Cardiac muscle cell (in vitro differentiated cells and primary cell): ENCODE measurements at regions not wholly inside any gene's neighbourhood (a gene's known extent, or its start where the extent isn't known, plus 50 kb on each side); places are given as distances from the start of the nearest gene placed in this dataset.

Source experiments
- DNase-seq, 2 donors: peaks; one replicate each; pipeline versions ENCODE4 v3.0.0 to v3.0.0-alpha.2; 2010 to 2017; ENCODE audit warnings: low read depth in 1 of 2, low spot score in 1 of 2
- H3K27ac ChIP-seq: fragments of 200-600 bp; sonication (generic); 2 replicates; pipeline ENCODE4 v1.5.1; 2016
- H3K27me3 ChIP-seq: fragments of 200-600 bp; sonication (generic); 2 replicates; pipeline ENCODE4 v1.6.0; 2016; ENCODE audit warnings: control low read depth
- H3K36me3 ChIP-seq: fragments of 200-600 bp; sonication (generic); 2 replicates; pipeline ENCODE4 v1.5.1; 2016; ENCODE audit warnings: control low read depth
- H3K4me1 ChIP-seq: fragments of 200-600 bp; sonication (generic); 2 replicates; pipeline ENCODE4 v1.8.1; 2017; ENCODE audit warnings: low read depth, mild to moderate bottlenecking, mixed run types
- H3K4me3 ChIP-seq: fragments of 200-600 bp; sonication (generic); 2 replicates; pipeline ENCODE4 v1.5.1; 2016; ENCODE audit warnings: mild to moderate bottlenecking
- H3K9me3 ChIP-seq: fragments of 200-600 bp; sonication (generic); 2 replicates; pipeline ENCODE4 v1.5.1; 2017; ENCODE audit warnings: low read depth, mild to moderate bottlenecking, control low read depth
- CTCF ChIP-seq: IDR thresholded peaks from 2 replicates; pipeline ENCODE4 v1.5.1; 2012; ENCODE audit warnings: low read depth, mild to moderate bottlenecking, low read length

GRCh38 chr16:51938861-51939260, 608.1 kb downstream of the TOX3 start:
- Histone ChIP-seq H3K4me3 (no peak overlapping the region), H3K4me1 (no peaks in the 10 kb centered on the region), H3K36me3 (no peaks in the 10 kb centered on the region), H3K27me3 (no peaks in the 10 kb centered on the region), H3K27ac (no peak overlapping the region), H3K9me3 (no peaks in the 10 kb centered on the region)
- TF ChIP-seq CTCF, result no peak
- no peak for DNase-seq

GRCh38 chr16:51937771-51938170, 609.2 kb downstream of the TOX3 start:
- H3K36me3 ChIP-seq, result no peaks in the 10 kb centered on the region
- H3K4me3 ChIP-seq, result no peak overlapping the region
- H3K9me3 ChIP-seq, result no peaks in the 10 kb centered on the region
- no peak overlapping the region for H3K27ac ChIP-seq
- no peak for TF ChIP-seq CTCF
- DNase-seq, result no peak
- no peaks in the 10 kb centered on the region for H3K4me1 ChIP-seq
- H3K27me3 ChIP-seq, result no peaks in the 10 kb centered on the region

GRCh38 chr16:51936846-51937245, 610.1 kb downstream of the TOX3 start:
- TF ChIP-seq CTCF, result no peak
- no peak overlapping the region for H3K27ac ChIP-seq
- no peaks in the 10 kb centered on the region for H3K4me1 ChIP-seq
- no peaks in the 10 kb centered on the region for H3K27me3 ChIP-seq
- DNase-seq, result no peak
- H3K9me3 ChIP-seq, result no peaks in the 10 kb centered on the region
- H3K4me3 ChIP-seq, result no peak overlapping the region
- H3K36me3 ChIP-seq, result no peaks in the 10 kb centered on the region

- Histone ChIP-seq H3K4me3 (no peak overlapping the region), H3K9me3 (no peaks in the 10 kb centered on the region), H3K27ac (no peak overlapping the region), H3K4me1 (no peaks in the 10 kb centered on the region), H3K36me3 (no peaks in the 10 kb centered on the region), H3K27me3 (no peaks in the 10 kb centered on the region)
- no peak for TF ChIP-seq CTCF
- no peak for DNase-seq
Observed at GRCh38 chr16:51932317-51932716, 614.6 kb downstream of the TOX3 start.

GRCh38 chr16:51931653-51932052, 615.3 kb downstream of the TOX3 start:
- Histone ChIP-seq H3K27ac (no peak overlapping the region), H3K9me3 (no peaks in the 10 kb centered on the region), H3K4me1 (no peaks in the 10 kb centered on the region), H3K36me3 (no peaks in the 10 kb centered on the region), H3K4me3 (no peak overlapping the region), H3K27me3 (no peaks in the 10 kb centered on the region)
- DNase-seq, result no peak
- no peak for TF ChIP-seq CTCF

GRCh38 chr16:51924744-51925143, 622.2 kb downstream of the TOX3 start:
- H3K27ac ChIP-seq, result no peak overlapping the region
- no peaks in the 10 kb centered on the region for H3K4me1 ChIP-seq
- no peaks in the 10 kb centered on the region for H3K36me3 ChIP-seq
- H3K27me3 ChIP-seq, result no peaks in the 10 kb centered on the region
- no peak for TF ChIP-seq CTCF
- no peak for DNase-seq
- no peak overlapping the region for H3K4me3 ChIP-seq
- no peaks in the 10 kb centered on the region for H3K9me3 ChIP-seq
